Loucy (cell line): ENCODE measurements at regions not wholly inside any gene's neighbourhood (a gene's known extent, or its start where the extent isn't known, plus 50 kb on each side); places are given as distances from the start of the nearest gene placed in this dataset.

Source experiments
- H2AFZ ChIP-seq: fragments of 200-600 bp; sonication (generic); 2 replicates; pipeline ENCODE4 v1.6.0; 2016; ENCODE audit warnings: antibody characterized with exemption, mild to moderate bottlenecking, low read length, moderate library complexity
- H3F3A ChIP-seq: fragments of 200-600 bp; 2 replicates; pipeline ENCODE4 v1.6.0; 2016; ENCODE audit warnings: antibody characterized with exemption, low read depth, mild to moderate bottlenecking
- H3K27me3 ChIP-seq: fragments of 200-600 bp; sonication (generic); 2 replicates; pipeline ENCODE4 v1.6.1; 2014; ENCODE audit warnings: low read length, mild to moderate bottlenecking; ENCODE audit not compliant: insufficient read depth, poor library complexity, severe bottlenecking
- H3K36me3 ChIP-seq: fragments of 200-600 bp; sonication (generic); 2 replicates; pipeline ENCODE4 v1.6.1; 2016; ENCODE audit warnings: low read length; ENCODE audit not compliant: insufficient read depth
- H3K4me1 ChIP-seq: fragments of 200-600 bp; sonication (generic); 2 replicates; pipeline ENCODE4 v1.5.1; 2014; ENCODE audit warnings: low read length, mild to moderate bottlenecking; ENCODE audit not compliant: insufficient read depth, poor library complexity, severe bottlenecking
- H3K4me2 ChIP-seq: fragments of 200-600 bp; sonication (generic); 2 replicates; pipeline ENCODE4 v1.6.0; 2014; ENCODE audit warnings: antibody characterized with exemption, low read length, low read depth, mild to moderate bottlenecking; ENCODE audit not compliant: poor library complexity, severe bottlenecking
- H3K4me3 ChIP-seq: fragments of 200-600 bp; sonication (generic); 2 replicates; pipeline ENCODE4 v1.5.1; 2014; ENCODE audit warnings: low read length, mild to moderate bottlenecking, mixed read lengths; ENCODE audit not compliant: poor library complexity, severe bottlenecking
- H3K79me2 ChIP-seq: fragments of 200-600 bp; sonication (generic); 2 replicates; pipeline ENCODE4 v1.6.1; 2014; ENCODE audit warnings: low read length; ENCODE audit not compliant: insufficient read depth
- H3K9ac ChIP-seq: fragments of 200-600 bp; sonication (generic); 2 replicates; pipeline ENCODE4 v1.6.0; 2014; ENCODE audit warnings: mild to moderate bottlenecking, low read depth, low read length, moderate library complexity; ENCODE audit not compliant: poor library complexity, severe bottlenecking
- H3K9me2 ChIP-seq: fragments of 200-600 bp; sonication (generic); replicated peaks from 2 replicates; pipeline ENCODE4 v1.6.1; 2016; ENCODE audit warnings: low read depth, low read length, mixed read lengths
- H3K9me3 ChIP-seq: fragments of 200-600 bp; sonication (generic); 2 replicates; pipeline ENCODE4 v1.6.1; 2014; ENCODE audit warnings: mild to moderate bottlenecking, antibody characterized with exemption, low read length, low read depth; ENCODE audit not compliant: insufficient read depth
- H4K20me1 ChIP-seq: fragments of 200-600 bp; sonication (generic); 2 replicates; pipeline ENCODE4 v1.6.0; 2014; ENCODE audit warnings: antibody characterized with exemption, low read length, mild to moderate bottlenecking; ENCODE audit not compliant: insufficient read depth, poor library complexity, severe bottlenecking
- EZH2phosphoT487 ChIP-seq: fragments of 200-600 bp; IDR thresholded peaks from 2 replicates; pipeline ENCODE4 v1.6.1; 2018; ENCODE audit warnings: antibody characterized with exemption, mild to moderate bottlenecking, moderate library complexity, borderline replicate concordance
- TF ChIP-seq, protein P1 (sequence below): fragments of 200-600 bp; sonication (generic); conservative IDR thresholded peaks from 2 replicates; pipeline ENCODE4 v1.5.1; 2014; ENCODE audit warnings: mild to moderate bottlenecking, antibody characterized with exemption, low read length

- no peak overlapping the region for H3K4me3 ChIP-seq
- no peaks in the 10 kb centered on the region for H4K20me1 ChIP-seq
- H3K79me2 ChIP-seq: no peaks in the 10 kb centered on the region
- H3K4me2 ChIP-seq: no peak overlapping the region
- H3K36me3 ChIP-seq: no peaks in the 10 kb centered on the region
- H3F3A ChIP-seq: no peaks in the 10 kb centered on the region
- H3K9me2 ChIP-seq: no peaks in the 10 kb centered on the region
- no peak for TF ChIP-seq EZH2phosphoT487
- TF ChIP-seq, protein P1, sequence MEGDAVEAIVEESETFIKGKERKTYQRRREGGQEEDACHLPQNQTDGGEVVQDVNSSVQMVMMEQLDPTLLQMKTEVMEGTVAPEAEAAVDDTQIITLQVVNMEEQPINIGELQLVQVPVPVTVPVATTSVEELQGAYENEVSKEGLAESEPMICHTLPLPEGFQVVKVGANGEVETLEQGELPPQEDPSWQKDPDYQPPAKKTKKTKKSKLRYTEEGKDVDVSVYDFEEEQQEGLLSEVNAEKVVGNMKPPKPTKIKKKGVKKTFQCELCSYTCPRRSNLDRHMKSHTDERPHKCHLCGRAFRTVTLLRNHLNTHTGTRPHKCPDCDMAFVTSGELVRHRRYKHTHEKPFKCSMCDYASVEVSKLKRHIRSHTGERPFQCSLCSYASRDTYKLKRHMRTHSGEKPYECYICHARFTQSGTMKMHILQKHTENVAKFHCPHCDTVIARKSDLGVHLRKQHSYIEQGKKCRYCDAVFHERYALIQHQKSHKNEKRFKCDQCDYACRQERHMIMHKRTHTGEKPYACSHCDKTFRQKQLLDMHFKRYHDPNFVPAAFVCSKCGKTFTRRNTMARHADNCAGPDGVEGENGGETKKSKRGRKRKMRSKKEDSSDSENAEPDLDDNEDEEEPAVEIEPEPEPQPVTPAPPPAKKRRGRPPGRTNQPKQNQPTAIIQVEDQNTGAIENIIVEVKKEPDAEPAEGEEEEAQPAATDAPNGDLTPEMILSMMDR: no peak
- H3K9me3 ChIP-seq: no peaks in the 10 kb centered on the region
- H3K9ac ChIP-seq: no peak overlapping the region
- H3K4me1 ChIP-seq: no peaks in the 10 kb centered on the region
- H3K27me3 ChIP-seq: no peaks in the 10 kb centered on the region
- H2AFZ ChIP-seq: no peak overlapping the region
These were observed 514.0 kb upstream of the SMIM31 start for GRCh38 chr4:164239976-164240375.

- H3K27me3 ChIP-seq: no peaks in the 10 kb centered on the region
- no peaks in the 10 kb centered on the region for H3K4me1 ChIP-seq
- no peak overlapping the region for H2AFZ ChIP-seq
- no peaks in the 10 kb centered on the region for H3K36me3 ChIP-seq
- H4K20me1 ChIP-seq: no peaks in the 10 kb centered on the region
- TF ChIP-seq, protein P1: no peak
- no peak for TF ChIP-seq EZH2phosphoT487
- H3K9ac ChIP-seq: no peak overlapping the region
- no peaks in the 10 kb centered on the region for H3F3A ChIP-seq
- H3K4me2 ChIP-seq: no peak overlapping the region
- no peaks in the 10 kb centered on the region for H3K79me2 ChIP-seq
- no peaks in the 10 kb centered on the region for H3K9me2 ChIP-seq
- no peak overlapping the region for H3K4me3 ChIP-seq
- no peaks in the 10 kb centered on the region for H3K9me3 ChIP-seq
These were observed 502.7 kb upstream of the SMIM31 start for GRCh38 chr4:164251257-164251656.

- H3K27me3 ChIP-seq: no peaks in the 10 kb centered on the region
- H3F3A ChIP-seq: no peaks in the 10 kb centered on the region
- H3K4me3 ChIP-seq: no peak overlapping the region
- H4K20me1 ChIP-seq: no peaks in the 10 kb centered on the region
- no peak overlapping the region for H3K9ac ChIP-seq
- H3K9me2 ChIP-seq: no peaks in the 10 kb centered on the region
- H3K4me1 ChIP-seq: no peaks in the 10 kb centered on the region
- no peaks in the 10 kb centered on the region for H3K79me2 ChIP-seq
- H3K9me3 ChIP-seq: no peaks in the 10 kb centered on the region
- TF ChIP-seq, protein P1: no peak
- TF ChIP-seq EZH2phosphoT487: no peak
- H3K4me2 ChIP-seq: no peak overlapping the region
- no peak overlapping the region for H2AFZ ChIP-seq
- no peaks in the 10 kb centered on the region for H3K36me3 ChIP-seq
These were observed 501.6 kb upstream of the SMIM31 start for GRCh38 chr4:164252286-164252685.
